ENCODE measurements at regions not wholly inside any gene's neighbourhood (a gene's known extent, or its start where the extent isn't known, plus 50 kb on each side); places are given as distances from the start of the nearest gene placed in this dataset.
"Not testable (repeated sequence)": the region's sequence is repeated elsewhere in the genome, so short reads cannot be mapped to it uniquely, and the experiment has no call there.

DNA sequence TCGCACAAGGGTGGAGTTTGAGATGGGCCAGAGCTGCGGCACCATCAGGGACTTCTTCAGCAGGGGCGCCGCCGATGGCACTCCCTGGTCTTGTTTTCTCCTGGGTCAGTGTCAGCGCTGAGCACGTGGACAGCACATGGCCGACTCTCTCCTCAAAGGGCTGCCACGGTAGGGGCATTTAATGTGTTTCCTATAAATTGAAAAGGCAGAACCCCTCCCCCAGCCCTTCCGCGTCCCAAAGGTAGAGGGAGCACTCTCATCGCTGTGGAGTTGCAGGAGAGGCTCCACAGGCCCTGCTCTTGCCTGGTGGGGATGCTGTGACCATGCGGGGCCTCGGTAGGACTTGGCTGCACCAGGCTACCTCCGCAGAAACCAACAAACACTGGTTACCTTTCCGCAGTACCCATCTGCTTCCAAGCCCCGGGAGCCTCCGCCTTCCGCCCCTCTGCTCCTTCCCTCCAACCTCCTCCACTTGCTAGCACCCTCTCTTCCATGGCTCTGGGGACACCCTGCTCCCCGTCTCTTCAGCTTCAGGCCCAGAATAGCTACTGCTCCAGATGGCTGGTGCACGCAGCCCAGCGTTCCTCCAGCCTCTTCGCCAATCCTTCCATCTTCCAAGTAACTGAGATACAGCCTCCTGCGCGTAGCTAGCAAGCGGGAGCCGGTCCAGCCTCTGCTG, 166.3 kb upstream of the ADCY1 start:
- DNase-seq (ENCODE audit: low spot score) = no peak

DNA sequence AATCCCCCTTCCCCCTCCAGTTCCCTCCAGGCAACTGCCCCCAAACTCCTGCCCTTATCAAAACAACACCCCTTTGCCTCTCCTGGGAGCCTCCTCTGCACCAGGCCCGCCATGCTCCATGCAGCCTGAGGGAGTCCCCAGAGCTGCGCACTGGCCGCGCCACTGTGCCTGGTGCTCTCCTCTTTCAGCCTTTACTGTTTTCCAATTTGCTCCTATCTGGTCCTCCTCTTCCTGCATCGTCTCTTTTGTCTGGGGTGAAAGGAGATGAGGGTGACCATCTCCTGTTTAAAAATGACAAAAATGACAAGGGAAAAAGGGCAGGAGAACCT, 165.8 kb upstream of the ADCY1 start:
- DNase-seq (ENCODE audit: low spot score) = no peak

- no peak for DNase-seq (ENCODE audit: low spot score)
Observed at GRCh38 chr7:45410893-45411292, 163.3 kb upstream of the ADCY1 start.

DNA sequence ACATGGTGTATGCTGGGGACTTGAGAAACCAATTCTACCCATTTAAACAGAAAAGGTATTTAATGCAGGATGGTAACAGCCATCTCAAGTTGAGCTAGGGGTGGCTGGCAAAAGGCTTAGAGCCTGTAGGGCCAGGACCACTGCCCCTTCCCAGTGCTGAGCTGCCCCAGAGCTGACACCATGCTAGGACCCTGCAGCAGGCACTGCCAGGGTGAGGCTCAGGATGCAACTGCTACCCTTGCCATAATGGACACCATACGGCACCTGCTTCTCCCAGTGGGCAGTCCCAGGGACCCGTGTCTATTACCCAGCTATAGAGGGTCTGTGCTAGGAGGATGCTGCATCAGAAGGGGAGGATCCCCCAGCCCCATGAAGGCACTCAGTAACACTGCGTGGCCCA, 160.7 kb upstream of the ADCY1 start:
- DNase-seq (ENCODE audit: low spot score) = no peak

GRCh38 chr7:45414226-45414625, 159.9 kb upstream of the ADCY1 start:
- no peak for DNase-seq (ENCODE audit: low spot score)

- DNase-seq (ENCODE audit: low spot score) = no peak
Observed at GRCh38 chr7:45415265-45415664, 158.9 kb upstream of the ADCY1 start.

GRCh38 chr7:45416846-45417245, 157.3 kb upstream of the ADCY1 start:
- DNase-seq (ENCODE audit: low spot score) = no peak

DNA sequence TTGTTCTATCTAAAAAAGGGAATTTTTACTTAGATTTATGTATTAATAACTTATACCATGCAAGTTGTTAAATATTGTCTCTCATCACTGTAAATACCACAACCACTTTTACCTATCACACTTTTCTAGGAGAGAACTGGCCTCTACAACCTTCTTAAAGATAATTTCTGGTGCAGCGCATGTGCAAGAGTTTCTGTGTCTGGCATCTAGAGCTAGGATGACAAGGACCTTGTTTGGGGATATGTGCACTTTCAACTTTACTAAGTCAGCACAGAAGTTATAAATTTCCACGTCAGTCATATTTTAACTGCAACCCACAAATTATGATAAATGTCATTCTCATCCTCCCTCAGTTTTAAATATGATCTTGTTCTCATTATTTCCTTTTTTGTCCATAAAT, 156.9 kb upstream of the ADCY1 start:
- no peak for DNase-seq (ENCODE audit: low spot score)

GRCh38 chr7:45417735-45418134, 156.4 kb upstream of the ADCY1 start:
- DNase-seq (ENCODE audit: low spot score) = no peak

DNA sequence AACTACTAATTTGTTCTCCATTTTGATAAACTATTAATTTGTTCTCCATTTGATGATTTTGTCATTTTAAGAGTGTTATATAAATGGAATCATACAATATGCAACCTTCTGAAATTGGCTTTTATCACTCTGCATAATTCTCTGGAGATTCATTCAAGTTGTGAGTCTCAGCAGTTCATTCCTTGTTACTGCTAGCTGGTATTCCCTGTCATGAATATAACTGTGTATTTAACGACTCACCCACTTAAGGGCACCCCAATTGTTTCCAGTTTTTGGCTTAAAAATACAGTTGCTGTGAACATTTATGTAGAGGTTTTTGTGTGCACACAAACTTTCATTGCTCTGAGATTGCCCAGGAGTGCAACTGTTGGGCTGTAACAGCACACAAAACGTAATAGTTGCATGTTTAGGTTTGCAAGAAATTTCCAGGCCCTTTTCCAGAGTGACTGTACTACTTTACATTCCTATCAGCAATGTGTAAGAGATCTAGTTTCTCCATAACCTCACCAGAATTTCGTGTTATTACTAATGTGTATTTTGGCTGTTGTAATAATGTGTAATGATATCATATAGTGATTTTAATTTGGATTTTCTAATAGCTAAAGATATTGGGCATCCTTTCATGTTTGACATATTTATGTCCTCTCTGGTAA, 153.2 kb upstream of the ADCY1 start:
- no peak for DNase-seq (ENCODE audit: low spot score)

DNA sequence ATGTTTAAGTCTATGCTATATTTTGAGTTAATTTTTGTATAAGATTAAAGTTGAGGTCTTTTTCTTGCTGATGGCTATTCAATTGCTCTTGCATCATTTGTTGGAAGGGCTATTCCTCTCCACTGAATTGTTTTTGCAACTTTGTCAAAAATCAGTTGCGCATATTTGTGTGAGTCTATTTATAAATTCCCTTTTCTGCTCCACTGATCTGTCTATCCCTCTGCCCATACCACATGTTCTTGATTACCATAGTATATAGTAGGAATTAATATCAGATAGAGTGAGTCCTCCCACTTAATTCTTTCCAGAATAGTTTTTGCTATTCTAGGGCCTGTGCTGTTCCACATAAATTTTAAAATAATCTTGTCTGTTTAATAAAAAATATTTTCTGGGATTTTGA, 152.4 kb upstream of the ADCY1 start:
- DNase-seq (ENCODE audit: low spot score) = no peak

DNA sequence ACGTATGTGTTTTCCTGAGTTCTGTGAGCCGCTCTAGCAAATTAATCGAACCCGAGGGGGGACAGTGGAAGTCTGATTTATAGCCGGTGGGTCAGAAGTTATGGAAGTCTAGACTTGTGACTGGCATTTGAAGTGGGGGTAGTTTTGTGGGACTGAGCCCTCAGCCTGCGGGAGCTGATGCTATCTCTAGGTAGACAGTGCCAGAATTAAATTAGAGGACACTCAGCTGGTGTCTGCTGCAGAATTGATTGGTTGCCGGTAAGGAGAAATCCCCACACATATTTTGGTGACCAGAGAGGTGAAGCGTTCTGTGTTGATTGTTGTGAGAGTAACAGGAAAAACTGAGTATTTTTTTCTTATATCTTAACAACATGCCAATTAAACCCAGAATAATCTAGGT, 143.8 kb upstream of the ADCY1 start:
- no peak for DNase-seq (ENCODE audit: low spot score)

GRCh38 chr7:45434167-45434784, 139.9 kb upstream of the ADCY1 start:
- no peak for DNase-seq (ENCODE audit: low spot score)

DNA sequence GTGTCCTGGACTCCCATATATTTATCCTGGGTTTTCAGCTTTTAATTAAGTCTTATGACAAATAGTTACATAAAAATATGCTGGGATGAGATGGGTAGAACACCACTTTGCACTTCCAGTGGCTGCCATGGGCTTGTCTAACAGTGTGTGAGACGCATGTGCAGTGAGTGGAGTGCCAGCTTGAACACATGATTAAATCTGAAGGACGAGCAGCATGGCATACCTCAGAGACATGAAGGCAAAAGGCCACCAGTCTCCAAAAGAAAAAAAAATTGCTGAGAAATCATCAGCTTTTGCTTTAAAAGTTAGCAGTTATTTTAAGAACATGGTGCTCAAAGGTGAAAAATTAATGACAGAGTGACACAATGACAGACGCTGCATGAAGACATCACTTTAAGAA, 139.0 kb upstream of the ADCY1 start:
- DNase-seq (ENCODE audit: low spot score) = no peak

DNA sequence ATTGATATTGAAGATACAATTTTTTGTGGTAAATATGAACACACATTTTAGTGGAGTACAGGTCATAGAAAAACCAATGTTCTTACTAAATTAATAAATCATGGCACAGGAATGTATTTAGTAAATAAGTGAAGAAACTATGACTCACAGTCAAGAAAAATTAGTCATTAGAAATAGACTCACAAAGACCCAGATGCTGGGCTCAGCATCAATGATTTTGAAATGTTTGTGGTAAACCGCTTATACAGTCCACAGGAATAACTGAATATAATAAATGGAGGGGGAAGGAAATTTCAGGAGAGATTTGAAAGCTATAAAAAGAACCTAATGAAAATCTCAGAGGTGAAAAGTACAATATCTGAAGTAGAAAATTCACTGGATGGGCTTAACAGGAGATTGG, 138.3 kb upstream of the ADCY1 start:
- no peak for DNase-seq (ENCODE audit: low spot score)

DNA sequence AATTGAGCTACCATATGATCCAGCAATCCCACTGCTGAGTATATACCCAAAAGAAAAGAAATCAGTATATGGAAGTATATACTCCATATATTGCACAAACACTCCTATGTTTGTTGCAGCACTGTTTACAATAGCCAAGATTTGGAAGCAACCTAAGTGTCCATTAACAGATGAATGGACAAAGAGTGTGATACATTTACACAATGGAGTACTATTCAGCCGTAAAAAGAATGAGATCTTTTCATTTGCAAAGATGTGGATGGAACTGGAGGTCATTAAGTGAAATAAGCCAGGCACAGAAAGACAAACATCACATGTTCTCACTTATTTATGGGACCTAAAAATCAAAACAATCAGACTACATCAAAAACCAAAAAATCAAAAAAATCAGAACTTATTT, 133.4 kb upstream of the ADCY1 start:
- DNase-seq (ENCODE audit: low spot score) = not testable (repeated sequence)

- peak; percentile 18 for DNase-seq (ENCODE audit: low spot score)
Observed at GRCh38 chr7:45443263-45443662, 130.9 kb upstream of the ADCY1 start.

GRCh38 chr7:45446195-45446944, 127.8 kb upstream of the ADCY1 start:
- peak; percentile 28 for DNase-seq (ENCODE audit: low spot score)

GRCh38 chr7:45447296-45447695, 126.9 kb upstream of the ADCY1 start:
- no peak for DNase-seq (ENCODE audit: low spot score)

DNA sequence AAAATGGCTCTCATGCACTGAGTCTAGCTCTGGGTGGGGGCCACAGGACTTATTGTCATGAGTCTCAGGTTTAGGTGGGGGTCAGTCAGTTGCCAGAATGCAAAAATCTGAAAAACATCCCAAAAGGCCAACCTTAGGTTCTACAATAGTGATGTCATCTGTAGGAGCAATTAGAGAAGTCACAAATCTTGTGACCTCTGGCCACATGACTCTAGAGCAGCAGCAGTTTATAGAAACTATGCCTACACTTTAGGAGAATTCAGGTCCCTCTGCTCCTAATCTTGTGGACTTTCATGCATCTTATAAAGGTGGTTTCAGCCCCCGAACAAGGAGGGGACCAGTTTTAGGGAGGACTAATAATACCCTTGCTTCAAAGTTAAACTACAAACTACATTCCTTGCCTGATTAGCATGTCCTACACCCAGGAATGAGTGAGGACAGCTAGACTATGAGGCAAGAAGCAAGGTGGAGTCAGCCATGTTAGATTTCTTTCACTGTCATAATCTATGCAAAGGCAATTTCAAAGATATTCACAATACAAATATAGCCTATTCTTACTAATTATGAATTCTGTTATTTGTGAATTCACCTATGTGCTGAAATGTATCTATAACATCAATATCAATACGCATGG, 123.5 kb upstream of the ADCY1 start:
- no peak for DNase-seq (ENCODE audit: low spot score)

DNA sequence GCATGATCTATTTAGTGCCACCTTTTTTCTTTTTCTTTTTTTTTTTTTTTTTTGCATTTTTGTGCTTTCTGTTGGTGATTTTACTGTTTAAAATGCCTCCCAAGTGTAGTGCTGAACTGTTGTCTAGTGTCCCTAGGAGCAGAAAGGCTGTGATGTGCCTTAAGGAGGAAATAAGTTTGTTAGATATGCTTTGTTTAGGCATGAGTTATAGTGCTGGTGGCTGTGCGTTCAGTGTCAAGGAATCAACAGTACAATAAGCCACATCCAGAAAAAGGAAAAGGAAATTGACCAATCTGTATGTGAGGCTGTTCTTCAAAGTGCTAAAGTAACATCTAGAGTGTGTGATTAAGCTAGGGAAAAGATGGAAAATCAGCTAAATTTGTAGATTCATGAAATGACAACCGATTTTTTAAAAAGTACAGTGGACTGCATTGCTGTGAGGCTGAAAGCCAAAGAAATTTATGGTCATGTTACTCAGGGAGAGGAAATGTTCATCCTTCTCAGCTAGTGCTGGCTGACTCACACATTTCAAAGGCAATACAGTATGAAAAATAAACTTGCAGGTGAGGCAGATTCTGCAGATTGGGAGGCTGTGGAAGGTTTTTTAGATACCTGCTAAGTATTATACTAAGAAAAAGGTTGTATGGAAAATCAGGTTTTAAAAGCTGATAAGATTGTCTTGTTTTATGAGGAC, 122.7 kb upstream of the ADCY1 start:
- no peak for DNase-seq (ENCODE audit: low spot score)

GRCh38 chr7:45454771-45455170, 119.4 kb upstream of the ADCY1 start:
- no peak for DNase-seq (ENCODE audit: low spot score)
